ENCODE measurements at regions not wholly inside any gene's neighbourhood (a gene's known extent, or its start where the extent isn't known, plus 50 kb on each side); places are given as distances from the start of the nearest gene placed in this dataset.
"Not testable (repeated sequence)": the region's sequence is repeated elsewhere in the genome, so short reads cannot be mapped to it uniquely, and the experiment has no call there.

DNA sequence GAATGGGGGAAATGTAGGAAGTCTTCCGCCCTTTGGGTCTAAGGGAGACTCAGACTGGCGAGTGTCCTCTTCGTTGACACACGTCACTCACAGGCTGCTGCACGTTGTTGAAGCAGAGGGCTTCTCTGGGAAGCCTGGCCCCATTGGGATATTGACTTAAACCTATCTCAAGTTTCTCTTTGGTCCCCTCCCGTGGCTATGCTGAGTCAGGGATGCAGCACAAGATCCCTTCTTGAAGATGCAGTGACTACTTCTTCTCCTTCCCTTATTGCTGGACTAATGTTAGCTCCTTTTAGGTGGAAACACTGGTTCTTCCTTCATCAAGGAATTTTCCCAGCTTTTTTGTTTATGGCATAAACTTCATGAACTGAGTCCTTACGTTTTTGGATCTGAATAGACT lies 89.8 kb upstream of the CCDC71L start:
- no peak for DNase-seq

DNA sequence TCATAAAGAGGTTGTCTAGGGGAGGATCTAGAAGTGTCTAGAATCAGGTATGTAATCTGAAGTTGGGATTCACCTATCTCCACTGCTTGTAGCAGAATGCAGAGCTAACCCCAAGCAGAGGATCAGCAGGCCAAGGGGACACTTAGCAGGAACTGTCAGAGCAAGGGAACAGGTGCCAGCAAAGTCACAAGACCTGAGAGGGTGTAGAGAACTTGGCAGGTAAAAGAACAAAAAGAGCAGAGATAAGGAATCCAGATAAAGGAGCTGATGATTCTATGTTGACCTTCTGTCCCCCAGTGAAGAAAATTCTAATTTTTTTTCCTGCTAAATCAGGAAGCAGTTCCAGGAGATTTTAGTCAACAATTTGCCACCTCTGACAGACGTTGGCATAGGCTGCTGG lies 91.4 kb upstream of the CCDC71L start:
- DNase-seq = no peak

DNA sequence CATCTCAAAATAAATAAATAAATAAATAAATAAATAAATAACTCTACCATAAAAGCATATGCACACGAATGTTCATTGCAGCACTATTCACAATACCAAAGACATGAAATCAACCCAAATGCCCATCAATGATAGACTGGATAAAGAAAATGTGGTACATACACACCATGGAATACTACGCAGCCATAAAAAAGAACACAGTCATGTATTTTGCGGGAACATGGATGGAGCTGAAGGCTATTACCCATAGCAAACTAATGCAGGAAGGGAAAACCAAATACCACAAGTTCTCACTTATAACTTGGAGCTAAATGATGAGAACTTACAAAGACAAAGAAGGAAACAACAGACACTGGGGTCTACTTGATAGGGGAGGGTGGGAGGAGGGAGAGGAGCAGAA lies 94.1 kb upstream of the CCDC71L start:
- not testable (repeated sequence) for DNase-seq

DNA sequence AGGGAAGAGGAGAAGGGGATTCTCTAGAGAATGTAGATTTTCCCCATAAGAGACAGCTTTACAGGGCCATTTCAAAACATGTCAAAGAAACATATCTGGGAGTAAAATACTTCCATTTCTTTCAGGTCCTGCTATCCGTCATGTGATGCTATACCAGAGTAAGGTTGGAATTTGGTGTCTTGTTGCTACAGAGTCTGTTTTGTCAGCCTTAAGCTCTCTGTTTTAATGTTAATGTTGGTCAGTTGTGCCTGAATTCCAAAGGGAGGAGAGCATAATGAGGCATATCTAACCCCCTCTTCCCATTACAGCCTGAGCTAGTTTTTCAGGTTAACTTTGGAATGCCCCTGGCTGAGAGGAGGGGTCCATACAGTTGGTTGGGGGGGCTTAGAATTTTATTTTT lies 94.7 kb upstream of the CCDC71L start:
- DNase-seq = no peak

DNA sequence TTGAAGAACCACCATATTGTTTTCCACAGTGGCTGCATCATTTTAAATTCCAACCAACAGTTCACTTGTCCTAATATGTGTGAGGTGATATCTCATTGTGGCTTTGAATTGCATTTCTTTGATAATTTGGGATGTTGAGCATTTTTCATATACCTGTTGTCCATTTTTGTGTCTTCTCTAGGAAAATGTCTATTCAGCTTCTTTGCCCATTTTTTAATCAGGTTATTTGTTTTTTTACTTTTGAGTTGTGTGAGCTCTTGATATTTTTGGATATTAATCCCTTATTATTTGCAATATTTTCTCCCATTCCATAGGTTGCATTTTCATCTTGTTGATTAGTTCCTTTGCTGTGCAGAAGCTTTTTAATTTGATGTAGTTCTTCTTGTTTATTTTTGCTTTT lies 95.1 kb upstream of the CCDC71L start:
- no peak for DNase-seq

DNA sequence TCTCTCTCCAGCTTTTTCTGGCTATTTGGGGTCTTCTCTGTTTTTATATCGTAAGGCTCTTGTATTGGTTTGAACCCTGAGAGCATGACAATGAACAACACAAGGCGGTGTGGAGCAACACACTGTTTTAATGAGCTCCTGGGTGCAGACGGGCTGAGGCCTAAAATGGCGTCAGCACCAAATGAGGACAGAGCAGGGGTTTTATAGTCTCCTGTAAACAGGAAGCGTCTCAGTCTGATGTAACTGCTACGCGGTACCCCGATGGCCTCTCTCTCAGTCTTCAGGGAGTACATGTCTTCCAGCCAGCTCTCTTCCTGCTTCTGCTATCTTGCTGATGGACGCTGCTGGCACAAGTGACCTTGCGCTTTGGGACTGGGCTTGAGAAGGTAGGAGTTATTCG lies 95.9 kb upstream of the CCDC71L start:
- DNase-seq = no peak

DNA sequence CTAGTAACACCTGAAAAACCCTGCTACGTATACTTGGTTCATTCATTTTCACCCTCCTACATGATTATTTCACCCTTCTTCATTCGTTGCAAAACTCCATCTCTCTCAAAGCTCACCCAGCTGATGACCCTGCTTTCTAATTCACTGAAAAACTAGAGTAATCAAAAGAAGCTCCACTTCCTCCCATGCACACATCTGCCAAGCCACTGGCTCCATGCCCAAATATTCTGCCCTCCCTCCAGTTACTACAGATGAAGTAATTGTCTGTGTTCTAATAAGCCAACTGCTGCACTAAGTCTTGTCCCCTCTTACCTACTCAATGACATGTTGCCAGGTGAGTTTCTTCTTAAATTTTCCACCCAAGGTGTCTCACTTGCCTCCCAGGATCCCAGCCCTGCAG lies 96.9 kb upstream of the CCDC71L start:
- DNase-seq = no peak

DNA sequence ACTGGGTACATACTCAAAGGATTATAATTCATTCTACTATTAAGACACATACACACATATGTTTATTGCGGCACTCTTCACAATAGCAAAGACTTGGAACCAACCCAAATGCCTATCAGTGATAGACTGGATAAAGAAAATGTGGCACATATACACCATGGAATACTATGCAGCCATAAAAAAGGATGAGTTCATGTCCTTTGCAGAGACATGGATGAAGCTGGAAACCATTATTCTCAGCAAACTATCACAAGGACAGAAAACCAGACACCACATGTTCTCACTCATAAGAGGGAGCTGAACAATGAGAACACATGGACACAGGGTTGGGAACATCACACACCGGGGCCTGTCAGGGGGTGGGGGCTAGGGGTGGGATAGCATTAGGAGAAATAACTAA lies 101.9 kb upstream of the CCDC71L start:
- DNase-seq = not testable (repeated sequence)

DNA sequence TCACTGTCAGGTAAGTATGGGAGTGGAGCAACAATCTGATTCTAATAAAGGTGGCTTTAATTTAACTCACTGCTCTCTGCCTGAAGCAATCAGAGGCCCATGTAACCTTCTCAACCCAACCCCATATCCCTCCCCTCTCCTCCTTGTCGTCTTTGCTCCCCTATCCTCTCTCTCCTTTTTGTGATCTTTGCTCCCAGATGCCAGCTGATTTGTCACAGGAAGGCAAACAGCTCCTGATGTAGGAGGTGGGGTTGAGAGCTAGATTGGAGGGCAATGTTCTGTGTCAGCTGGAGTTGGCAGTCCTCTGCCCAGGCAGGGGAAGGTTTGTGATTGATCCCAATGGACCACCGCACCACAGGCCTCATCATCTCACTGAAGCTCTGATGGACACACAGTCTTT lies 101.4 kb upstream of the PIK3CG start:
- no peak for DNase-seq

DNA sequence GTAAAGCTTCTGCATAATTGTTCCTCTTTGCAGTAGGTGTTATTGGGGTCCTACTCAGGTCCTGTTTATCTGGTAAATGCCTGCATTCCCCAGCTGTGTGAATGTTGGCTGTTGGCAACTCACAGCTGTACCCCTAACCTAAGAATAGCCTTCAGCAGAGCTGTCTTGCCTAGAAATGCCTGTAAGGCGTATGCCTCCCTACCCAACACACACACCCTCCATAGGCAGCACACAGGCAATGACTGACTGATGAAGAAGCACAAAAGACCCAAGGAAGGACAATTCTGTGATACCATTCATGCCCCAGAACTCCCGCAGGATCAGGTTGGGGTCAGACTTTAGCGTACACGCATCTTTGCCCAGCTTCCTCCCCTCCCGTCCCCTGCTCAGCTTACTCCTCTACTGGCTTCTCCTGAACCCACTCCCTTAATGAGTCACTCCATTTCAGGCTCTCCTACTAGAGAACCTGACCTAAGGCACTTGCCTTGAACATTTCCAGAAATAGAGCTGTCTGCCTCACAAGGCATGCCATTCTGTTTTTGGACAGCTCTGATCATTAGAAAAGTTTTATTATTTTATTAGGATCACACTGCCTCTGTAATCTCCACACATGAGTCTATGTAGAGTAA lies 99.2 kb upstream of the PIK3CG start:
- DNase-seq = no peak

DNA sequence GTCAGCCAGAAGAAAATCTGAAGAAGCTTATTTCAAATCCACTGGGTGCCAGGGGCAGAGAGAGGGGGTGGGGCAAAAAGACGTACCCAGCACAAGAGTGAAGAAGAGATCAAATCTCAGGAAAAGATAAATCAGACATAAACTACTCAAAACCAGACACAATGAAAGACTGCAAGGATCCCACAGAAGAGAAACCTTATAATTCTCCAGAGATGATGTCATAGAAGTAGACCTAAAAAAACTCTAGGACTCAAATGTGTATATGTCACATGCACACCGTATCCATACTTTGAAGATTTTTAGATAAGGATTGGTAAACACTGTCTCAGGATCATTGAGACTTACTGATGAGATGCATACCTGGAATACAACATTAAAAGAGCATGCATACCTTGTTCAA lies 98.5 kb upstream of the PIK3CG start:
- DNase-seq = no peak

DNA sequence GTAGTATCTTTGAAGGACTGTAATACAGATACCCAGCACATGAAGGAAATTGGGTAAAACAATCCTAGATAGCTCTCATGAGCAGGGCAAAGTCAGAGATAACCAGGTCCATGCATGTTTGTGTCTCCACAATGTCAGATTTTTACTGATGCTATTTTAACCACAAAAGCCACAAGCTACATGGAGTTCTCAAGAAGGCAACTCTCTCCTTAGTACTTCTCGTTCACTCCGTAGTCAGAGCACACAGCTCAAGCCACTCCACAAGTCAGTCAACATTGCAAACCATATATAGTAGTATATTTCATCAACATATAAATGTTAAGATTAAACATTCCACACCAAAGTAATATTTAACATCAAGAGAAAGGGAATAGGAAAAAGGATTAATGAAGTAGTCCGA lies 98.0 kb upstream of the PIK3CG start:
- DNase-seq = no peak

DNA sequence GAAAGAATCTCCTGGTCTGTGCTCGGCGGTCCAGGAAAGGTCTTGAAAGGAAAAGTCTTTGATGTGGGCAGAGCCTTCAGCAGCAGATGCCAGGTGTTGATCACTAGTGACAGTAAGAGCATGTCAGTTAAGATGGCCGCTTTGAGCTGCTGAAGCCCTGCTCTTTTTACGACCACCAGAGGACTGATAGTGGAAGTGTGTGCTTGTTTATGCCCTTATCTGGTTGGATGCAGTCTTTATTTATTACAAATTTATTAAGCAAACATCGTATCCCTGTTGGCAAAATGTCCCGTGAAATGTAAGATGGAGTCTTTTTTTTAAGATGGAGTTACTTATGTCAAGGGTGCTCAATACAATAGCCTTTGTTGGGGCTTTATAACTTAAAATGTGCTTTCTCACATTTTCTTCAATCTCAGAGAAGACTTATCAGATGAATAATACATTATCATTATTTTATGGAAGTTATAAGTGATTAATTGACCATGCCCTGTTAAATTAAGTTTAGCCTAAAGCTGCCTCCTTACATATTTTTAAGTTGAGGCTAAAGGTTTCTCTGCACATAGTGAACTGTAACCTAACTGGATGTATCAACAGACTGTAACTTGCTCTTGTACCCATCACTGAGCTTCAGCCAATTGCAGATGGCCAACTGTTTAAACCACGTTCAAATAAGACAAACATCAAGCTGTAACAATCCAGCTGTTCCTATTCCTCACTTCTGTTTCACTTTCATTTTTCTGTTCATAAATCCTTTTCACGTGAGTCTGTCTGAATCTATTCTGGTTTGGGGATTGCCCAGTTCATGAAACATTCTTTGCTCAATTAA lies 97.4 kb upstream of the PIK3CG start:
- no peak for DNase-seq

DNA sequence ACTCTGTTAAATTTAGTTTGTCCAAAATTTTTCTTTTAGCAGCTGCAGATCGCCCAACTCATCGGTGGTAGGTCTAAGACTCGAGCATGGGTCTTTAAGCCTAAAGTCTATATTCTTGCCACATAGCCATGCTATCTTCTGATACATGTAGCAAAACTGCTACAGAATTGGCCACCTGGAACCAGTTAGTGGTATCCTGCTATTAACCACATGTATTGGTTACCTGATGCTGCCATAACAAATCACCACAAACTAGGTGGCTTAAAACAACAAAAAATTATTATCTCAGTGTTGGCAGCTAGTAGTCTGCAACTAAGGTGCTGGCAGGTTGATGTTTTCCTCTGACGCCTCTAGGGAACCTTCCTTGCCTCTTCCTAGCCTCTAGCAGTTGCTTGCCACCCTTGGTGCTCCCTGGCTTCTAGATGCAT lies 96.7 kb upstream of the PIK3CG start:
- no peak for DNase-seq

DNA sequence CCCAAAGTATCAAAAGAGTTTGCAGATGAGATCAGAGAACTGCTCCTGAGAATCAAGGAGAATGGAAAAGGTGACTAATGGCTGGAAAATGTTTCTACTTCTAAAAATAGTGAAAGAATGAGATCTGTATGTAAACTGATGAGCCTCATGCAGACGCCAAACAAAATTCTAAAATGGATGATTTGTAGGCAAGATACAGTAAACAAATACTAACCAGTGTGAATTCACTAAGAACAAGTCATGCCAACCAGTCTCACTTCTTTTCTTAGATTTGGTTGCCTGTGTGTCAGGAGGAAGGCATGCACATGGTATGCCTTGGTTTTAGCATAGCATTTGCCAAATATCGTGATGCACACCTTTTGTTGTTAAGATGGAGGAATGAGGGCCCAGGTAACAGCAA lies 94.9 kb upstream of the PIK3CG start:
- DNase-seq = no peak

DNA sequence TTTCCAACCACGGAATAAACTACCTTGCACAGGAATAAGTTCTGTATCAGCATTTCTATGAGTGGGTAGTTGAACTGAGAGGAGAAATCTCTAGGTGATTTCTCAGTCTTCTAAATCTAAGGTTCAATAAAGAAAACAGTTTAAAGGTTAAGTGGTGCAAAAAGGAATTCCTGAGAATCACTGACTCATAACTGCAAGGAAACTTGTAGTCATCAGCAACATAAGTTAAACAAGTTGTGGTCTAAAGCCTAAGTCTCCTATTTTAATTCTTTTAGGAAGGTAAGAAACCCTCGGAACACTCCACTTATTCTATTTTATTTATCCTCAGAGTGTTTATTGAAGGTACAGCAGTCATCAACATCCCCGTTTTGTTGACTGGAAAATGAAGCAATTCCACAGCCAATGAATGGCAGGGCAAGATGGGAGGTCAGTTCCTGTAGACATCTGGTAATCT lies 92.4 kb upstream of the PIK3CG start:
- DNase-seq = no peak

DNA sequence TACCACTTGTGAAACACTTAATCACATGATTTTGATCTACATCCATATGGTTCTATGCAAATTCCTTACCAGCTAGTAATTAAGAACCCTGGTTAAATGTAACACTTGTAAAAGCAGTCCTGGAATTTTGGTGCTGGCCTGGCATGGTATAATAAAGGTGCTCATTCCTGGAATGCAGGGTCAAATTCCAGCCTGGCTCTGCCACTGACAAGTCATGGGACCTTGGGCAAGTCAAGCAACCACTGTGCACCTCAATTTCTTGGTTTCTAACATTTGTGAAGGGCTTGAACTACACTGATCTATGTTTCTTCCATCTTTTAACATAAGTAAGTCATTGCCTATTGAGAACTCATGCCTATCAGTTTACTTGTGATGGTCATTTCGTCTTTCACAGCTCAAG lies 91.9 kb upstream of the PIK3CG start:
- no peak for DNase-seq

DNA sequence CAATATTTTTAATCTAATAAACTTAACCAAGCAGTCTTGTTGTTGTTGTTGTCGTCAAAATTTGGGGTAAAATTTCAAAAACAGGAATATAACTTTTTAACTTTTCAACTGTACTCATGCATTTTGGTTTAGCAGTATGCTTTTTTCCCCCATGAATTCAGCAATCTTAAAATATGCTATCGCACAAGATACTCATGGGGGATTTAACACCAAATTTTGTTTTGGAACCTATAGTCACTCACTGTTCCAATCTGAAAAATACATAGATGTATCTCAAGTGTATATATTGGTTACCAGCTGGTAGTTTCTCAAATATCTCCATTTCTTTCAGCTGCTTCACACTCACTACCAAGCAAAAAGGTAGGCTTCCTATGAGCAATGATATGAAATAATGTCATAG lies 91.4 kb upstream of the PIK3CG start:
- no peak for DNase-seq

DNA sequence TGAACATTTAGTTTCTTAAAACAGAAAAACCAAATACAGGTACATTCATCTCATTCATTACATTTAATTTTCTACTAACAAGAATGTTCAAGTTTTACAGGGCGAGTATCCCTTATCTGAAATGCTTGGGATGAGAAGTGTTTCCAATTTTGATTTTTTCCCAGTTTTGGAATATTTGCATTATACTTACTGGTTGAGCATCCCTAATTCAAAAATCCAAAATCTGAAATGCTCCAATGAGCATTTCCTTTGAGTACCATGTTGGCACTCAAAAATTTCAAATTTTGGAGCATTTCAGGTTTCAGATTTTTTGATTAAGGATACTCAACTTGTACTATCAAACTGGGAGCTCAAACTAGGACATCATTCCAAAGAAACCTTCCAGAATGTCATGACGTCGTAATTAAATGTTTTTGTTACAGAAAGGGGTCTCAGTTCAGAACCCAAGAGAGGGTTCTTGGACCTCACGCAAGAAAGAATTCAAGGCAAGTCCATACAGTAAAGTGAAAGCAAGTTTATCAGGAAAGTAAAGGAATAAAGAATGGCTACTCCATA lies 90.8 kb upstream of the PIK3CG start:
- no peak for DNase-seq

DNA sequence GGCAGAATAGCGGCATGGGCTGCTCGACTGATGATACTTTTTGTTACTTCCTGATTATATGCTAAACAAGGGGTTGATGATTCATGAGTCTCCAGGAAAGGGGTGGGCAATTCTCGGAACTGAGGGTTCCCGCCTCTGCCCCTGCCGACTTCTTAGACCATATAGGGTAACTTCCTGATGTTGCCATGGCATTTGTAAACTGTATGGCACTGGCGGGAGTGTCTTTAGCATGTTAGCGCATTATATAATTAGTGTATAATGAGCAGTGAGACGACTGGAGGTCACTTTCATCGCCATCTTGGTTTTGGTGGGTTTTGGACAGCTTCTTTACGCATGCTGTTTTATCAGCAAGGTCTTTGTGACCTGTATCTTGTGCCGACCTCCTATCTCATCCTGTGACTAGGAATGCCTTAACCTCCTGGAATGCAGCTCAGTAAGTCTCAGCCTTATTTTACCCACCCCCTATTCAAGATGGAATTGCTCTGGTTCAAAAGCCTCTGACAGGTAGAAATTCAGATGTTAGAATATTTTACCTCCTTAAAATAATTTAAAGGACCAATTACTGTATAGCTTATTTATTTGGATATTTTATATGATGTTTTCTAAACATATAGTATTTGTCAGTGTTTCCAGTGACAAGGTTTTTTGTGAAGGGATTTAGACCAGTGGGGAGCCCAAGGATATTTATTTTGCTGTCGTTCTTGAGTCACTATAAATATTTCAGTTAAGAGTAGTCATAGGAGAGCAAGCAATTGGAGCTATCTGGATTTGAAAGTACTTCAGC lies 90.1 kb upstream of the PIK3CG start:
- DNase-seq = no peak

DNA sequence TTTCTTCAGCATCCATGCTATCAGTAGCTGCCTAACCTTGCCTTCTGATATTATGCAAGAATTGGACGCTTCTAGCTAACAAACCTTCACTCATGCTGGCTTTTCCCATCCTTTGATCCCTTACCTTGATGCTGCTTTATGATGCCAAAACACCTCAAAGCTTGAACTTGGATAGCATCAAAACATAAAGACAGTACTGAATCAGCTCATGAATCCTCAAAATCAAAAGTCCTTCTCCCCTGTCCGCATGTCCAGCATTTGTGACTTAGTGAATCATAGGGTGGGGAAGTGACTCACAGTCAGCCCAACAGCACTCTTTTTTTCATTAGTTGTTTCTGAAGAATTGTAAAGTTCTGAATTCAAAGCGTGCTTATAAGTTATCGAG lies 89.5 kb upstream of the PIK3CG start:
- DNase-seq = no peak

DNA sequence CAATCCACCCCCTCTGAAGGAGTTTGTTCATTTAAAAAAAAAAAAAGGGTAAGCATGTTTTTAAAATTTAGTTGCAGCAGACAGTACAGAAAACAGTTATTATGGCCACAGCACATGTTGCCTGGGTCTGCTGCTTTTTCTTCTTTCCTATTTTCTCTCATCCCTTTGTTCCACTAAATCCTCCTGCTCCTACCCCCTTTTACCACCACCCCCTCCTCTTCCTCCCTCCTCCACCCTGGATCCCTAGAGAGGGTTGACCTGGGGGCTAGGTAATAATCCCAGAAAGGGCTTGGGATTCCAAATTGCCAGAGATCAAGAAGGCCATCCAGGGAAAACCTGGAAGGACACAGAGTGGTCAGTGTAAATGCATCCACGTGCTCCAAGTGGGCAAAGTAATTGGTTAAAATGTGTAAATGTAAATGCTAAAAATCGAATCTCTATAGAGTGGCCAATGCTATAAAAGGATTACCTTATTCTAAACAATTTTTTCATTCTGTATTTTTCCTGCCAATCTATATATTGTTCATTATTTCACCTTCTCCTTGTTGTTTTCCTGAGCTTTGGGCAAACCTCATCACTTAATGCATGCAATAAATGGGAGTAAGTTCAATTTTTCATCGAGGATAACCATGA lies 89.0 kb upstream of the PIK3CG start:
- DNase-seq = no peak

Measured in NCI-H510A (cell line).